ENCODE measurements at regions not wholly inside any gene's neighbourhood (a gene's known extent, or its start where the extent isn't known, plus 50 kb on each side); places are given as distances from the start of the nearest gene placed in this dataset.

GRCh38 chr18:40058811-40059570, 1896.0 kb upstream of the PIK3C3 start:
- H3K27ac ChIP-seq (ENCODE audit: low read length): no peak overlapping the region
- no peak overlapping the region for H3K9ac ChIP-seq (ENCODE audit: low read length)
- no peaks in the 10 kb centered on the region for H3K9me2 ChIP-seq (replicated peaks; ENCODE audit: low read length)
- H3K4me2 ChIP-seq (ENCODE audit: low read length): no peak overlapping the region
- H3K36me3 ChIP-seq (ENCODE audit: low read depth, low read length): no peaks in the 10 kb centered on the region
- TF ChIP-seq CTCF (conservative IDR thresholded peaks at IDR 0.05; ENCODE audit: low read depth, low read length) (no peak), EZH2 (IDR thresholded peaks at IDR 0.05; ENCODE audit: low read length, unreplicated experiment) (no peak), EZH2phosphoT487 (IDR thresholded peaks at IDR 0.05; ENCODE audit: borderline replicate concordance, low read length) (no peak)
- no TSS peak for BruUV-seq (replicated peaks)
- intact Hi-C loops (cut with micrococcal nuclease): no loop called here
- CTCF ChIA-PET: no interaction called here
- DNase-seq (no peak), ATAC-seq (no peak)
- H3K9me3 ChIP-seq (ENCODE audit: low read length): no peaks in the 10 kb centered on the region
- H3F3A ChIP-seq (ENCODE audit: low read length, unreplicated experiment): no peaks in the 10 kb centered on the region
- POLR2A ChIA-PET (ENCODE audit: unreplicated experiment): no interaction called here
- H3K4me1 ChIP-seq (ENCODE audit: insufficient read depth, low read length): no peaks in the 10 kb centered on the region
- H4K20me1 ChIP-seq (ENCODE audit: low read length): no peaks in the 10 kb centered on the region
- H3K27me3 ChIP-seq (ENCODE audit: low read length): no peaks in the 10 kb centered on the region
- no peak overlapping the region for H2AFZ ChIP-seq (ENCODE audit: low read length)
- H3K4me3 ChIP-seq (ENCODE audit: low read length): no peak overlapping the region
- no peaks in the 10 kb centered on the region for H3K79me2 ChIP-seq (ENCODE audit: low read length)

- Histone ChIP-seq H3K4me2 (ENCODE audit: low read length) (no peak overlapping the region), H3K36me3 (ENCODE audit: low read depth, low read length) (no peaks in the 10 kb centered on the region), H3K4me1 (ENCODE audit: insufficient read depth, low read length) (no peaks in the 10 kb centered on the region), H4K20me1 (ENCODE audit: low read length) (no peaks in the 10 kb centered on the region), H3K79me2 (ENCODE audit: low read length) (no peaks in the 10 kb centered on the region), H2AFZ (ENCODE audit: low read length) (no peak overlapping the region), H3K9me2 (replicated peaks; ENCODE audit: low read length) (no peaks in the 10 kb centered on the region), H3K9me3 (ENCODE audit: low read length) (no peaks in the 10 kb centered on the region), H3K27me3 (ENCODE audit: low read length) (no peaks in the 10 kb centered on the region), H3K9ac (ENCODE audit: low read length) (no peak overlapping the region), H3K4me3 (ENCODE audit: low read length) (no peak overlapping the region), H3K27ac (ENCODE audit: low read length) (no peak overlapping the region), H3F3A (ENCODE audit: low read length, unreplicated experiment) (no peaks in the 10 kb centered on the region)
- intact Hi-C loops (cut with micrococcal nuclease): no loop called here
- ATAC-seq (no peak), DNase-seq (no peak)
- no peak for TF ChIP-seq CTCF (conservative IDR thresholded peaks at IDR 0.05; ENCODE audit: low read depth, low read length)
- TF ChIP-seq EZH2phosphoT487 (IDR thresholded peaks at IDR 0.05; ENCODE audit: borderline replicate concordance, low read length): no peak
- no peak for TF ChIP-seq EZH2 (IDR thresholded peaks at IDR 0.05; ENCODE audit: low read length, unreplicated experiment)
- CTCF ChIA-PET: no interaction called here
- BruUV-seq (replicated peaks): no TSS peak
- POLR2A ChIA-PET (ENCODE audit: unreplicated experiment): no interaction called here
Measured at GRCh38 chr18:40056079-40056692, 1898.8 kb upstream of the PIK3C3 start.

GRCh38 chr18:40055262-40055661, 1899.8 kb upstream of the PIK3C3 start:
- Histone ChIP-seq H3K27me3 (ENCODE audit: low read length) (no peaks in the 10 kb centered on the region), H3K79me2 (ENCODE audit: low read length) (no peaks in the 10 kb centered on the region), H3K9me3 (ENCODE audit: low read length) (no peaks in the 10 kb centered on the region), H3F3A (ENCODE audit: low read length, unreplicated experiment) (no peaks in the 10 kb centered on the region), H2AFZ (ENCODE audit: low read length) (no peak overlapping the region), H3K4me1 (ENCODE audit: insufficient read depth, low read length) (no peaks in the 10 kb centered on the region), H3K4me2 (ENCODE audit: low read length) (no peak overlapping the region), H3K9me2 (replicated peaks; ENCODE audit: low read length) (no peaks in the 10 kb centered on the region), H3K4me3 (ENCODE audit: low read length) (no peak overlapping the region), H4K20me1 (ENCODE audit: low read length) (no peaks in the 10 kb centered on the region), H3K36me3 (ENCODE audit: low read depth, low read length) (no peaks in the 10 kb centered on the region), H3K27ac (ENCODE audit: low read length) (no peak overlapping the region), H3K9ac (ENCODE audit: low read length) (no peak overlapping the region)
- intact Hi-C loops (cut with micrococcal nuclease): no loop called here
- no TSS peak for BruUV-seq (replicated peaks)
- DNase-seq (no peak), ATAC-seq (no peak)
- POLR2A ChIA-PET (ENCODE audit: unreplicated experiment): no interaction called here
- TF ChIP-seq EZH2 (IDR thresholded peaks at IDR 0.05; ENCODE audit: low read length, unreplicated experiment) (no peak), EZH2phosphoT487 (IDR thresholded peaks at IDR 0.05; ENCODE audit: borderline replicate concordance, low read length) (no peak), CTCF (conservative IDR thresholded peaks at IDR 0.05; ENCODE audit: low read depth, low read length) (no peak)
- CTCF ChIA-PET: no interaction called here
